ENCODE measurements at regions not wholly inside any gene's neighbourhood (a gene's known extent, or its start where the extent isn't known, plus 50 kb on each side); places are given as distances from the start of the nearest gene placed in this dataset.

- Histone ChIP-seq H3K4me3 (no peak overlapping the region), H3K9me2 (ENCODE audit: insufficient read depth) (peaks cover 30% of the 10 kb centered on the region), H3K4me1 (ENCODE audit: insufficient read depth) (no peaks in the 10 kb centered on the region; the same call in 1 of the 2 replicates), H3K27ac (ENCODE audit: low read depth) (no peak overlapping the region), H3K36me3 (ENCODE audit: insufficient read depth) (peaks cover 12% of the 10 kb centered on the region; the same call in 1 of the 2 replicates), H3K4me2 (no peak overlapping the region), H2AFZ (no peak overlapping the region), H4K20me1 (replicated peaks; ENCODE audit: insufficient read depth) (no peaks in the 10 kb centered on the region), H3K27me3 (ENCODE audit: insufficient read depth) (no peaks in the 10 kb centered on the region), H3K79me2 (replicated peaks; ENCODE audit: insufficient read depth) (no peaks in the 10 kb centered on the region), H3F3A (replicated peaks; ENCODE audit: low read depth) (peaks cover 10% of the 10 kb centered on the region)
- Mint-ChIP-seq H3K27ac (no peak overlapping the region), H3K9me3 (peaks cover 77% of the 10 kb centered on the region), H3K27me3 (ENCODE audit: insufficient read depth, low read depth, poor library complexity) (peaks cover 16% of the 10 kb centered on the region), H3K4me1 (peaks cover 5% of the 10 kb centered on the region), H3K4me3 (no peak overlapping the region), H3K36me3 (ENCODE audit: low read depth) (peaks cover 66% of the 10 kb centered on the region)
- DNase-seq (ENCODE audit: low spot score) (no peak), ATAC-seq (no peak)
- TF ChIP-seq POLR2AphosphoS5 (IDR thresholded peaks at IDR 0.05; ENCODE audit: low read depth) (no peak), ETS1 (IDR thresholded peaks at IDR 0.05) (no peak), CTCF (conservative IDR thresholded peaks at IDR 0.05; ENCODE audit: low read depth in 2 of 2) (no peak), ZNF114 (CRISPR knock-in tag; IDR thresholded peaks at IDR 0.05) (no peak), ZNF331 (CRISPR knock-in tag; IDR thresholded peaks at IDR 0.05; ENCODE audit: low read depth) (no peak), ZNF462 (CRISPR knock-in tag; IDR thresholded peaks at IDR 0.05) (no peak), EZH2phosphoT487 (IDR thresholded peaks at IDR 0.05; ENCODE audit: unreplicated experiment) (no peak), STAT1 (IDR thresholded peaks at IDR 0.05; ENCODE audit: unreplicated experiment) (no peak), JUNB (IDR thresholded peaks at IDR 0.05; ENCODE audit: unreplicated experiment) (no peak), NANOG (IDR thresholded peaks at IDR 0.05; ENCODE audit: borderline replicate concordance) (no peak), CREB1 (CRISPR knock-in tag; IDR thresholded peaks at IDR 0.05; ENCODE audit: low read depth) (no peak), REST (IDR thresholded peaks at IDR 0.05; ENCODE audit: unreplicated experiment) (no peak), EZH2 (IDR thresholded peaks at IDR 0.05; ENCODE audit: low read depth, unreplicated experiment) (no peak)
Measured at GRCh38 chr10:31724296-31724695, 204.3 kb downstream of the ARHGAP12 start.

All from GM23338 (cell line).